ENCODE measurements at regions not wholly inside any gene's neighbourhood (a gene's known extent, or its start where the extent isn't known, plus 50 kb on each side); places are given as distances from the start of the nearest gene placed in this dataset.
"Not testable (repeated sequence)": the region's sequence is repeated elsewhere in the genome, so short reads cannot be mapped to it uniquely, and the experiment has no call there.

GRCh38 chr10:14429043-14429700, 98.4 kb upstream of the FRMD4A start:
- DNase-seq (ENCODE audit: low spot score) = no peak

GRCh38 chr10:14425034-14425433, 94.3 kb upstream of the FRMD4A start:
- no peak for DNase-seq (ENCODE audit: low spot score)

GRCh38 chr10:14423111-14423744, 92.5 kb upstream of the FRMD4A start:
- DNase-seq (ENCODE audit: low spot score) = peak; percentile 58

- no peak for DNase-seq (ENCODE audit: low spot score)
Measured at GRCh38 chr10:14422431-14422830, 91.7 kb upstream of the FRMD4A start.

GRCh38 chr10:14421941-14422340, 91.2 kb upstream of the FRMD4A start:
- no peak for DNase-seq (ENCODE audit: low spot score)

GRCh38 chr10:14417336-14417735, 86.6 kb upstream of the FRMD4A start:
- DNase-seq (ENCODE audit: low spot score) = not testable (repeated sequence)

- no peak for DNase-seq (ENCODE audit: low spot score)
Measured at GRCh38 chr10:14416308-14416700, 85.6 kb upstream of the FRMD4A start.

- DNase-seq (ENCODE audit: low spot score) = no peak
Measured at GRCh38 chr10:14415676-14416307, 85.1 kb upstream of the FRMD4A start.

GRCh38 chr10:14414901-14415300, 84.2 kb upstream of the FRMD4A start:
- no peak for DNase-seq (ENCODE audit: low spot score)

- DNase-seq (ENCODE audit: low spot score) = no peak
Measured at GRCh38 chr10:14413523-14413922, 82.8 kb upstream of the FRMD4A start.

GRCh38 chr10:14412624-14413023, 81.9 kb upstream of the FRMD4A start:
- no peak for DNase-seq (ENCODE audit: low spot score)

GRCh38 chr10:14409856-14410458, 79.2 kb upstream of the FRMD4A start:
- no peak for DNase-seq (ENCODE audit: low spot score)

GRCh38 chr10:14409247-14409646, 78.5 kb upstream of the FRMD4A start:
- DNase-seq (ENCODE audit: low spot score) = no peak

GRCh38 chr10:14408139-14408538, 77.4 kb upstream of the FRMD4A start:
- no peak for DNase-seq (ENCODE audit: low spot score)

GRCh38 chr10:14407567-14407966, 76.8 kb upstream of the FRMD4A start:
- DNase-seq (ENCODE audit: low spot score) = no peak

- DNase-seq (ENCODE audit: low spot score) = no peak
Measured at GRCh38 chr10:14405076-14406065, 74.6 kb upstream of the FRMD4A start.

- DNase-seq (ENCODE audit: low spot score) = no peak
Measured at GRCh38 chr10:14403881-14404623, 73.3 kb upstream of the FRMD4A start.

GRCh38 chr10:14403359-14403758, 72.6 kb upstream of the FRMD4A start:
- no peak for DNase-seq (ENCODE audit: low spot score)

- DNase-seq (ENCODE audit: low spot score) = no peak
Measured at GRCh38 chr10:14399641-14400040, 68.9 kb upstream of the FRMD4A start.

GRCh38 chr10:14397066-14397465, 66.3 kb upstream of the FRMD4A start:
- no peak for DNase-seq (ENCODE audit: low spot score)
